ENCODE measurements at regions not wholly inside any gene's neighbourhood (a gene's known extent, or its start where the extent isn't known, plus 50 kb on each side); places are given as distances from the start of the nearest gene placed in this dataset.
"Not testable (repeated sequence)": the region's sequence is repeated elsewhere in the genome, so short reads cannot be mapped to it uniquely, and the experiment has no call there.

DNA sequence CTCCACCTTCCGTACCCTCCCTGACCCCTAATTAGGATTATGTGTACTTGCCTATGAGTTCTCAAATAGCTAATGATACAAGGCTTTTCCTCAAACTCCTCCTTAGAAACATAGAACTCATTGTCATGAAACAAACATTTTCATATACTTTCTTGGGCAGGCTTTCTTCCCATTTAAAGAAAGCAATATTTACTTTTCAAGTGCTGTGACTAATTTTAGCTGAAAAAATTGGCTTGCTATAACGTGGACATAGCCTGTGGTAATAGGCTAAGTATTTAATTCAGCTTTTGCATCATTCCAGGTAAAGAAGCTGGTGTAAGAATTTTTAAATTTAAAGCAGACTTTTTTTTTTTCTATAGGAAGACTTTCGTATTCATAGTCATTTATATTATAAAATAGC is 208.7 kb downstream of the SOX2 start:
- DNase-seq (ENCODE audit: low read depth in 3 of 3), result no peak

DNA sequence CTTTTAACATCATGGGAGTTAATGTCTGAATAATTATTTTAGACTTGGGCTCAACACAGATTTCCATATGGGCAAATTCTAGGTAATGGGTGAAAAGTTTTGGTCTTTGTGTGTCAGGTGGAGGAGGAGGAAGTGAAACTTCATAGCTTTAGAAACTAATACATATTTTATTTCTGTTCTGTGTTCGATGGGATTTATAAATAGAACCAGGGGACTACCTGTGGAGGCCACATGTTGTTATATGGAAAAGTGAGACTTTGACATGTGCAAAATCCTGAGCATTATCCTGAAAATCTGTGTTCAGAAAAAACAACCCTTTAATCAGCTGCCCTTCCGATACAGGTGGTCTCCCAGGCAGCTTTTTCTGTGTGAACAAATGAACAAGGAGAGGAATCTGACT is 209.5 kb downstream of the SOX2 start:
- DNase-seq (ENCODE audit: low read depth in 3 of 3), result no peak

DNA sequence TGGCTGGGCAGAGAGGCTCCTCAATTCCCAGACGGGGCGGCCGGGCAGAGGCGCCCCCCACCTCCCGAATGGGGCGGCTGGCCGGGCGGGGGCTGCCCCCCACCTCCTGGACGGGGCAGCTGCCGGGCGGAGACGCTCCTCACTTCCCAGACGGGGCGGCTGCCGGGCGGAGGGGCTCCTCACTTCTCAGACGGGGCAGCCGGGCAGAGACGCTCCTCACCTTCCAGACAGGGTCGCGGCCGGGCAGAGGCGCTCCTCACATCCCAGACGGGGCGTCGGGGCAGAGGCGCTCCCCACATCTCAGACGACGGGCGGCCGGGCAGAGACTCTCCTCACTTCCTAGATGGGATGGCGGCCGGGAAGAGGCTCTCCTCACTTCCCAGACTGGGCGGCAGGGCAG is 214.1 kb downstream of the SOX2 start:
- not testable (repeated sequence) for DNase-seq (ENCODE audit: low read depth in 3 of 3)

DNA sequence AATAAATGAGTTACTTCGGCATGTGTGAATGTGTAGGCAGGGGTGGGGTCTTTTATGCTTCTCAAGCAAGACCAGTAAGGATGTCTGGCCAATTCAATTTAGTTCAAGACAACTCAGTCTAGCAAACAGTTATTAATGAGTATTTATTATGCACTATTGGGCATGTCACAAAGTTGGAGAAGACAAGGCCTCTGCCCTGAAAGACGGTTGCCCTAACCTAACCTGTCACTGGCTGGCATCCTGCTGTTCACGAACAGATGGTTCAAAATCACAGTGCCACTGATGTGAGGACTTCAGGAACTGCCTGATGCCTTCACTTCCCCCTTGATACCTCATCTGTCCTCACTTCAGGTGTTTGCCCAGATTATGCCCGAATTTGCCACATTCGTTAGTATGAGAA is 217.8 kb downstream of the SOX2 start:
- no peak for DNase-seq (ENCODE audit: low read depth in 3 of 3)

DNA sequence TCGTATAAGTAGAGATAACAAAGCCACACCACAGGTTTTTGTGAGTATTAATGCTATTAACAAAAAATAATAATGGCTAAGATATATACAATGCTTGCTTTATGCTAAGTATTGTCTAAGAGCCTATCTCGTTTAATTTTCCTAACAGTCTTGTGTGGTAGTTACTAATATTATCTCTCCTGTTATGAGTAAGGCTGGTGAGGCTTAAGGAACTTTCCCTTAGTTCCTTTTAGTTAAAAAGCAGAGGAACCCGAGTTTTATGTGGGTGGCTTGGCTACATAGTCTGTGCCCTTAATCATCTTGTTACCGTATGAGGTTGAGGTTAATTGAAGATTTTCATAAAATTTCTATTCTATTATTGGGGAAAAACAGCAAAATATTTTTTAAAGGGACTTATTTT is 218.4 kb downstream of the SOX2 start:
- no peak for DNase-seq (ENCODE audit: low read depth in 3 of 3)

DNA sequence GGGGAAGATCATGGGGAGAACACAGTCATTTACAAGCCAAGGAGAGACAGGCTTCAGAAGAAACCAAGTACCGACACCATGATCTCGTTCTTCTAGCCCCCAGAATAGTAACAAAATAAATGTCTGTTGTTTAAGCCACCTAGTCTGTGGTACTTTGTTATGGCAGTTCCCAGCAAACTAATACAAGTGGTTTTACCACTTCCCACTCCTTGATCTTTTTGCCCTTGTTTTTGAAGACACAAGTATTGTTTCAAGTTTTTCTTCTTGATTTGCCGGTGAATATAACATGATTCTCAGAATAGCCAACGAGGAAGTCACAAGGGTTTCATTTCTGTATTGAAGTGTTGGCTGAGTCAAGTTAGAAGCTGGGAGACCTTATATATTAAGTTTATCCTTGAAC is 220.3 kb downstream of the SOX2 start:
- no peak for DNase-seq (ENCODE audit: low read depth in 3 of 3)

DNA sequence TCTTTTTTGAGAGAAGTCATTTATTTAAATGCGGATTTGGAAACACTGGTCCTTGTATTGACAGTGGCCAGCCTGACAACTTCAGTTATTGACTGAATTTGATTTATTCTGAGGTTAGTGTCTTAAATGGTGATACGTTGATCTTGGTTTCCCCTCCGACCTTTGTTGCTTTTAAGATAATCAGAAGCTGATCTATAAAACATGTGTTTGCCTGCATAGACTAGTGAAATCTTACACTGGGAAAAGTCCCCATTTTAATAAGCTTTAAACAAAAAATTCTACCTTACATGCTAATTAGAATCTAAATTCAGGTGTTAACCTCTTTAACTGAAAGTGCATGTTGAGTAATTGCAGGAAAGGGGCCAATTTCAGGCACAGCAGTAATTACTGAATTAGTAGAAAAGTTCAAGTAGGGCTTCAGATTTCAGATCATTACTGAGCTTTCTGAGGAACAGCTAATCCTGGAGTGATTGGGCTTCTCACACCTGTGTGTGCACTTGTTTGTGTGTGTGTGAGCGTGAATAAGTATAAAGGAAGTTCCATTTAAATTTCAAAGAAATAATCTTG is 221.4 kb downstream of the SOX2 start:
- DNase-seq (ENCODE audit: low read depth in 3 of 3), result no peak

DNA sequence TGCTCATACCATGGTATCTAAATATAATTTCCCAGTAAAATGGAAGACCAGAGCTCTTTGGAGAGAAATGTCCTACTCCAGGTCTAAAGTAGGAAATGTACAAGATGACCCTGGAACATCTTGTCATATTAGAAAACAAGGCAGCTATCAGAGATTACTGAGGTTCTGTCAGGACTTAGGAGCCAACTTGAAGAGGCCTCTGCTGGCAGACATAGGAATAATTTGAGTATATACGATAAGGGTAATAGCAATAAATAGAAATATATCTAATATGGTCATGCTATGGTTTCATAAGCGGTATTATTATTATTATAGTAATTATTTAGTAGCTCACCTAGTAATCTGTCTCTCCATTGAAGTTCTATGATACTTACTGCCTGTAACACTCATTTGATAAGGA is 224.2 kb downstream of the SOX2 start:
- DNase-seq (ENCODE audit: low read depth in 3 of 3), result no peak

DNA sequence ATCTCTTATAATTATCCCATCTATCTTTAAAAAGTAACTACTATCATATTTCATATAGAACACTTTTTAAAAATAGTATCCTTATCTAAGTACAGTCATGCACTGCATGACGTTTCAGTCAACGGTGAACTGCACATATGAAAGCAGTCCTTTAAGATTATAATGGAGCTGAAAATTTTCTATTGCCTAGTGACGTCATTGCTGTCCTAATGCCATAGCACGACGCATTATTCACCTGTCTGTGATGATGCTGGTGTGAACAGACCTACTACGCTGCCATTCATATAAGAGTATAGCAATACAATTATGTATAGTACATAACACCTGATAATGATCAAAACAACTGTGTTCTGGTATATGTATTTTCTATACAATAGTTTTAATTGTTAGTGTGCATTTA is 225.0 kb downstream of the SOX2 start:
- no peak for DNase-seq (ENCODE audit: low read depth in 3 of 3)

DNA sequence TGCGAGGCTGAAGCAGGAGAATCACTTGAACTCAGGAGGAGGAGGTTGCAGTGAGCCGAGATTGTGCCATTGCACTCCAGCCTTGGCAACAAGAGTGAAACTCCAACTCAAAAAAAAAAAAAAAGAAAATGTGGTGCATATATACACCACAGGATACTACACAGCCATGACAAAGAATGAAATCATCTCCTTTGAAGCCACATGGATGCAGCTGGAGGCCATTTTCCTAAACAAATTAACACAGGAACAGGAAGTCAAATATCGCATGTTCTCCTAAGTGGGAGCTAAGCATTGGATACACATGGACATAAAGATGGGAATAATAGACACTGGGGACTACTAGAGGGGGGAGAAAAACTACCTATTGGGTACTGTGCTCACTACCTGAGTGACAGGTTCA is 226.9 kb downstream of the SOX2 start:
- DNase-seq (ENCODE audit: low read depth in 3 of 3), result not testable (repeated sequence)

DNA sequence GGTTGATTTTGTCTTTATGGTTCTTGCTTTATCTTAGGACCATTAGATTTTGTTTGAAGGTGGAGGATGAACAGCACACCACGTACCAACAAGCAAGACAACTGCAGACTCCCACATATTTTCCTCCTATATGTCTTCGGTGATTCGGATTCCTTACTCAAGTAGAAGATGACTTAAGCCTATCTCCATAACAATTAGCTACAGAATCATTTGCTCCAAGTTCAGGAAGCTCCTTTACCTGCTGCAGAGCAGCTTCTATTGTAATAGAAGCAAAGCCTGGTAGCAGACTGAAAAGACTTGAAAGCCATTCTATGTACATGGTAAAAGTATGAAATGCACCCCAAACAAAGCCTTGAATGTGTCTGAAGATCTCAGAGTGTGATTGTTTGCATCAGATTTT is 229.0 kb downstream of the SOX2 start:
- DNase-seq (ENCODE audit: low read depth in 3 of 3), result no peak

DNA sequence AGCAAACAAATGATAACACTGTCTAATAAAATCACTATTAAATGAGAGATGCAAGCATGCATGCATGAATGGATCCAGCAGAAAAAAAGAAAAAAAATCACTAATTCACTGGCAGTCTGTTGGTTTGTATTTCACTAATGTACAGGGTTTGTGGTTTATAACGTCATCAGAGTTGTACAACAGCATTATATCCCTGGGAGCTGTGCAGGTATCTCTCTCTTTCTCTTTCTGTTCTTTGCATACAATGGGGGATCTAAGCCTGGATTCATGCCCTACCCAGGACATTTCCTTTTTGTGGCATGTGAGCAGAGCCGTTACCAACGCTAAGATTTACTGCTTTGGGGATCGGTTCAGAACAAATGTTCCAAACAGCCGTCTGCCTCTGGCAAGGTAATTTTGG is 229.5 kb downstream of the SOX2 start:
- no peak for DNase-seq (ENCODE audit: low read depth in 3 of 3)

DNA sequence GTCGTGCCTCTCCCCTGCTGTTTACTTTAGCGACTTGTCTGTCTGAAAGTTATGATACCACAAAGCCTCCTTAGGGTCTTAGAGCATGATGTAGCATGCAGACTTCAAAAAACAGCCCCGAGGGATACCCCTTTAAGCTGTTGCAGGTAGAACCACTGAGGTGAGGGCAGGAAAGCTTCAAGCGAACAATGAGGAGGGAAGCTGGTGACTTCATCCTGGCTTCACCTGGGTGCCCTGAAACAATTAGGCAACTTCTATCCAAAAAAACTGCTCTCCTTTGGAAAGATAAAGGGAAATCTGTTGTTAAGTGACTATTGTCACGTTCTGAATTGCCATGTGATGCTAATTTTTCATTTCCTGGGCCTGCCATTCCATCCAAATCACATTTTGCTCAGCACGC is 231.6 kb downstream of the SOX2 start:
- DNase-seq (ENCODE audit: low read depth in 3 of 3), result no peak

DNA sequence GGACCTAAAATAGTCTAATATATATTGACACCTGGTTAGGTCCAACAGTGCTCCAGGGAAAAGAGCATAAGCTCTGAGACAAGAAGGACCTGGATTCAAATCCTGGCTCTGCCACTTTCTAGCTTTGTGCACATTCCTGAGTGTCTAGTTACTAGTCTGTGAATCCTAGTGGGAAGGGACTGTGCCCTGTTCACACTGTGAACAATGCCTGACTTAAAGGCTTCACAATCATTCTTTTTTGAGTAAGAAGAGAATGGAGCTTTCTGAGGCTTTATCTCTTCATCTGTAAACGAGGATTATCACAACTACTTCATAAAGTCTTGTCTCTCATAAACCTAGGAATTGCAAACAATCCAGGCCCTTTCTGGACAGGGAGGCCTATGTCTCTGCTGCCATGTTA is 235.9 kb downstream of the SOX2 start:
- DNase-seq (ENCODE audit: low read depth in 3 of 3), result no peak

DNA sequence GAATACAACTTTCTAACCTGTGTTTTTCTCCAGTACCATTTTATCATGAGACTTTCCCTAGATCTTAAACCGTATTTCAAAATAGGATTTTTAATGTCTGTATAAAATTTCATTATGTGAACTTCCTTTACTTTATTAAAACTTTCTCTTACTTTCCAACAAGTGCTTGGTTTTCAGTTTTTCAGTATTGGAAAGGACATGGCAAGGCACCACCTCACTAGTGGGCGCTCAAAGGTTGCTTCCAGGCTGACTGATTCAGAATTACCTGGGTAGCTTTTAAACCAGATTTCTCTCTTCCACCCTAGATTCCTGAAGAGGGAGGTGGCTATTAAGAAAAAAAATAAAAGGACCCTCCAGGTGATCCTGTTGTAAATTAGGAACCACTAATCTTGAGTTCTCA is 236.6 kb downstream of the SOX2 start:
- no peak for DNase-seq (ENCODE audit: low read depth in 3 of 3)

DNA sequence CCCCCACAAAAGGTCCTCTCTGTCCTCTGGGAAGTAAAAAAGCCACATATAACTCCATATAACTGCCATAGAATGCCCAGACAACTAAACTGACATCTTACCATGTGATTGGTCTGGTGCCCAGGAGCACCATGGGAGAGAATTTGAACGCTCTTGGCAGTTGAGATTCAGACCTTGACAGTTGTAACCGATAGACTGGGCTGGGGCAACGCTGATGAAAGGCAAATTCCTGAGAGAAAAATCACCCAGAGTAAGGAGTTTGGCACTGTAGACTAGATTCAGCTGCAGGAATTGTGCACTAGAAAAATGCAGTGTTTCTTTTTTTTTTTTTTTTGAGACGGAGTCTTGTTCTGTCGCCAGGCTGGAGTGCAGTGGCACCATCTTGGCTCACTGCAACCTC is 240.5 kb downstream of the SOX2 start:
- no peak for DNase-seq (ENCODE audit: low read depth in 3 of 3)

DNA sequence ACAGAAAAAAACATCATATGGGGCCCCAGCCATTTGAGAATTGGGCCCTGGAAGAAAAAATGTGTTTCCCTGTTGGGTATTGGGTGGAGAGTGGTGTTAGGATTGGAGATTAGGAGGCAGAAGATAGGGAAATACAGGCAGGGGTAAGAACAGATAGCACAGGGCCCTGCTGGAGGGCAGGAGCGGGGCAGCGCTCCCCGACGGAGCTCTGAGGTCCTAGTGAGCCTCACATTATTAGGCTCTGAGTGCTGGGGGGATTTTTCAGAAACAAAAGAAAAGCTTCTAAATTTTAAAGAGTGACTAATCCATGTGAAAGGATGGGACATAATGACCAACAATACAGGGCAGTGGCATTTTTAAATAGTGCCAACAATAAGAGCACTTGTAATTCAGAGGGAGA is 241.2 kb downstream of the SOX2 start:
- DNase-seq (ENCODE audit: low read depth in 3 of 3), result no peak

DNA sequence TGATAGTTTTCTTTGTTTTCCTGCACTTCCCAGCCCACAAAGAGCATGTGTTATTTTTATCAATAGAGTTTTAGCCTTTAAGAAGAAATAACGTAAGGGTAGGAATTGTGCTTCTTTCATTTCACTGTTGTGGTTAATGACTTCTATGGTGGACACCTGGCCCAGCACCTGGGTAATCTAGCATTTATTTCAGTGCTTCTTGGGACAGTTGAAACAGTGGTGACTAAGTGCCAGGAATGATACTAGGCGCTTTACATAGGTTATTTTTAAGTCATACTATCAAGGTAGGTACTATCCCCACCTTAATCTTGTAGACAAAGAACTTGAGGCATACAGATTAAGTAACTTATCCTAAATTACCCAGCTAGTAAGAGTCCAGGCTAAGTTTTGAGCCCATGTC is 243.8 kb downstream of the SOX2 start:
- DNase-seq (ENCODE audit: low read depth in 3 of 3), result no peak

DNA sequence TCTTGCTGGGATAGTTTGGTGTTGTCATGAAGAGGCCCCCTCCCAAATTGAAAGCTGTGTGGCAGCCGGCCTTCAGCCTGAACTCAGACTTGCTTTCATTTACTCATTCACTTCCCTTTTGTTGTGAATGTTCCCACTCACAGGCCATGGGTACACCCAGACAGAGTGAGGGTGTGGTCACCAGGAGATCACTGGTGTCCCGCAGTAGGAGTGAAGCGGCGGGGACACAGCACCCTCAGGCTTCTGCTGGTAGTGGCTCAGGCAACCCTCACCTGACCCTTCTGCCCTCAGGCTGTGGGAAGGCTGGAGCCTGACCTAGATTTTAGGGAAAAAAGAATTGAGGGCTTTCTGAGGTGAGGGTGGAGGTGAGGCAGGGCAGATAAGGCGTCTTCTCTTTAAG is 244.4 kb downstream of the SOX2 start:
- no peak for DNase-seq (ENCODE audit: low read depth in 3 of 3)

DNA sequence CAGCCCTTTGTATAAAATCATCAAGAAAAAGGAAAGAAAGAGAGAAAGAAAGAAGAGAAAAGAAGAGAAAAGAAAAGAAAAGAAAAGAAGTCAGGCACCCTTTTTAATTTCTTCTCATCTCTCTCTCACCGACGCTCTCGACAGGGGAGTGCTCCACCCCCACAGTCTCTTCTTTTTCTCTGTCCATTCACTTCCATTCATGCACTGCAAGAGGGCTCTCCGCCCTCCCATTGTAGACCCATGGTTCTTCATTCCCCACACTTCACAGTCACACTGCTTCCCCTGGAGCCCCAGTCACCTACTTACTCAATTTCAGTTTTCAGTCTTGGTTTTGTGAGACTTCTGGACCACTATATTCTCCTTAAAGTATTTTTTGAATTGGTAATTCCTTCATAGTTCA is 254.7 kb downstream of the SOX2 start:
- no peak for DNase-seq (ENCODE audit: low read depth in 3 of 3)

DNA sequence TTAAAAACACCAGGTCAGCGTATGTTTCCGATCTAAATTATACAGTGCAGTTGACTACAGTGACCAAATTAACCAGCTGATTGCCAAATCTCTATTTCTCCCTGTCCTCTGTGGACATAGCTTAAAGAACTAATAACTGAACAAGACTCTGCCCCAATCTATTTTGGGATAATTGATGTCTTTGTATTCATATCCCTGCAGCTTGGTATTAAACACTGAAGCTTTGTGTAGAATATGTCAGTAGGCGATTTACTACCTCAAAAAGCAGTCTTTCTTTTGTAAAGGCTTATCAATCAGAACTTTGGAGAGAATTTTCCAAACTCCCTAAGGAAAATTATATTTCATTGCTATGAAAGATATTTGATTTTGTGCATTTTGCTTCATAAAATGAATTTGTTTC is 258.2 kb downstream of the SOX2 start:
- no peak for DNase-seq (ENCODE audit: low read depth in 3 of 3)

DNA sequence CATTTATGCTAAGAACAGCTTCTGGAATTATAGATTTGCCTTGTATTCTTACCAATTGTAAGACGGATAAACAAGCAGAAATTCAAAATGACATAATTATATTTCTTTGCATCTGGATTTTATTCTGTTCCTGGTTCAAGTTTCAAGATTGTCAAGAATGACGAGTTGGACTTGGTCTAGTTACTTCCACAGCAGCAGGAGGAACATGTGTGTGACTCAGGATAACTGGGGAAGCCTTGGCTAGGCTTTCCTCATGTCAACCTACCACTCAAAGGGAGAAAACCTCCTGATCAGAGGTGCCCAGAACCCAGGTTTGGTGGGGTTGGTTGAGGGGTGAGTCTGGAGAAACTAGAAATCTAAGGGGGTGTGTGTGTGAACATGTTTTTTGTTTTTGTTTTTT is 259.7 kb downstream of the SOX2 start:
- DNase-seq (ENCODE audit: low read depth in 3 of 3), result no peak

DNA sequence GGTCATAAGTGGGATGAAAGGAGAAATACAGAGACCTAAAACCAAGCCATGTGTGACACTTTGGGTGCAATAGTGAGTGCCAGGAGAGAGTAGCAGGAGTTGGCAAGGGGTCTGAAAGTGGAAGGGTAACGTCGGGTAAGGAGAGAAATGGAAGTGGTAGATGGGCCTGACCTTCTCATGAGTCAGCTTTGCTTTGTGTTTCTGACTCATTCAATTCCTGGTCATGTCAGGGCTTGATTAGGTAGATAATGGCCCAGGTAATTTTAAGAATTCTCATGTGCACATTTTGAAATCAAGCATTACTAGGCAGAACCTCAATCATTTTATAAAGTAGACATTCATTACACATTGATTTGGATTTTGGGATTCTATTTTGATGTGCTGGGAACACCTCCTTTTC is 262.5 kb downstream of the SOX2 start:
- DNase-seq (ENCODE audit: low read depth in 3 of 3), result no peak

DNA sequence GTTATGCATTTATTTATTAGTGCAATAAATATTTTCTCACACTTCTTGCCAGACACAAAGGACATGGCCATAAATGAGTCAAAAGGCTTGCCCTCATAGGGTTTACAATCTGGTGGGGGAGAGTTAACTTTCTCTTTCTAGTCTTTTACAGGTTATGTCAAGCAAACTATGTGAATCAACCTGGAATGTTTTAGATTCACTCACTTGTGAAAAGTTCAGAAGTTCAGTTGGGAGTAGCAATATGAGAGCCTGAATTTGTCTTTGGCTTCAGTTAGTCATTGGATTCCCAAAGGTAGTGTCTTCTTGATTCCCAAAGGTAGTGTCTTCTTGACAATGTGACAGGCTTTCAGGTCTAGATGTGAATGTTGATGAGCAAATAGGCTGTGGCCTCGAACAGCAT is 264.8 kb downstream of the SOX2 start:
- DNase-seq (ENCODE audit: low read depth in 3 of 3), result no peak

DNA sequence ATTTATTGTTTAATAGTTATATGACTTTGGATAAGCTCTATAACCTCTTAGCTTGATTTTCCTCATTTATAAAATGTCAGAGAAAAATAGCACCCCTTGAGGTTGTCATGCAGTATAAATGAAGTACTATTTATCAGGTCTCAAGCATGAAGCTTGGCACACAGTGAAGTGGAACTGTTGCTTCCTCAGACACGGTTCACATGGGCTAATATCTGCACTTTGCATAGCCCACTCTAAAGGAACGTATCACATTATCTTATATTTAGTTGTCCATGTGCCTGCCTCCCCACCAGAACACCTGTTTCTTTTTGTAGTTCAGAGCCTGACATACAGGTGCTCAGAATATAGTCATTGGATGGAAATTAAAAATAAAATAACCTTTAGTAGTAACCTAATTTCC is 273.7 kb downstream of the SOX2 start:
- DNase-seq (ENCODE audit: low read depth in 3 of 3), result no peak

All from stimulated activated CD4-positive, alpha-beta T cell treated with anti-CD3 and anti-CD28 coated beads, TNF-alpha, amount 100 ng/mL, for 4 hours (primary cell).